OCI-LY1 (cell line): ENCODE measurements at regions not wholly inside any gene's neighbourhood (a gene's known extent, or its start where the extent isn't known, plus 50 kb on each side); places are given as distances from the start of the nearest gene placed in this dataset.
"Not testable (repeated sequence)": the region's sequence is repeated elsewhere in the genome, so short reads cannot be mapped to it uniquely, and the experiment has no call there.

Experiments
- H2AFZ ChIP-seq: fragments of 200-600 bp; sonication (generic), shearing (Covaris generic); 2 replicates; pipeline ENCODE4 v1.6.0; 2014; ENCODE audit warnings: antibody characterized with exemption, mild to moderate bottlenecking, low read length
- H3F3A ChIP-seq: fragments of 200-600 bp; sonication (generic), shearing (Covaris generic); 2 replicates; pipeline ENCODE4 v1.6.0; 2014; ENCODE audit warnings: mild to moderate bottlenecking, antibody characterized with exemption, low read length, moderate library complexity; ENCODE audit not compliant: insufficient read depth
- H3K27ac ChIP-seq: fragments of 200-600 bp; sonication (generic); 2 replicates; pipeline ENCODE4 v1.5.1; 2014; ENCODE audit warnings: low read length, mixed run types, mild to moderate bottlenecking, low read depth; ENCODE audit not compliant: poor library complexity, severe bottlenecking
- H3K27me3 ChIP-seq: fragments of 200-600 bp; sonication (generic); 2 replicates; pipeline ENCODE4 v1.6.0; 2014; ENCODE audit warnings: antibody characterized with exemption, mild to moderate bottlenecking, low read length, moderate library complexity; ENCODE audit not compliant: insufficient read depth
- H3K36me3 ChIP-seq: fragments of 200-600 bp; sonication (generic); 2 replicates; pipeline ENCODE4 v1.6.1; 2014; ENCODE audit warnings: mild to moderate bottlenecking, antibody characterized with exemption, low read length, moderate library complexity, mixed read lengths; ENCODE audit not compliant: insufficient read depth
- H3K4me1 ChIP-seq: fragments of 200-600 bp; sonication (generic); 2 replicates; pipeline ENCODE4 v1.5.1; 2014; ENCODE audit warnings: mild to moderate bottlenecking, low read length, moderate library complexity; ENCODE audit not compliant: insufficient read depth, severe bottlenecking
- H3K4me2 ChIP-seq: fragments of 200-600 bp; sonication (generic), shearing (Covaris generic); 2 replicates; pipeline ENCODE4 v1.6.1; 2014; ENCODE audit warnings: low read length
- H3K4me3 ChIP-seq: fragments of 200-600 bp; sonication (generic); 2 replicates; pipeline ENCODE4 v1.5.1; 2014; ENCODE audit warnings: low read length, low read depth, mild to moderate bottlenecking, mixed read lengths; ENCODE audit not compliant: poor library complexity, severe bottlenecking
- H3K79me2 ChIP-seq: fragments of 200-600 bp; shearing (Covaris generic); 2 replicates; pipeline ENCODE4 v1.6.1; 2016; ENCODE audit warnings: mixed run types, low read length, mixed read lengths; ENCODE audit not compliant: insufficient read depth
- H3K9ac ChIP-seq: fragments of 200-600 bp; sonication (generic), shearing (Covaris generic); 2 replicates; pipeline ENCODE4 v1.6.1; 2014; ENCODE audit warnings: mild to moderate bottlenecking, low read length, mixed read lengths
- H3K9me2 ChIP-seq: fragments of 200-600 bp; sonication (generic), shearing (Covaris generic); 2 replicates; pipeline ENCODE4 v1.6.1; 2014; ENCODE audit warnings: low read depth, mild to moderate bottlenecking, low read length, mixed read lengths
- H3K9me3 ChIP-seq: fragments of 200-600 bp; shearing (Covaris generic); 2 replicates; pipeline ENCODE4 v1.6.1; 2014; ENCODE audit warnings: low read length, mixed read lengths
- H4K20me1 ChIP-seq: fragments of 200-600 bp; sonication (generic), shearing (Covaris generic); 2 replicates; pipeline ENCODE4 v1.6.0; 2016; ENCODE audit warnings: mild to moderate bottlenecking, low read length; ENCODE audit not compliant: insufficient read depth
- CTCF ChIP-seq: fragments of 200-600 bp; sonication (generic), shearing (Covaris generic); IDR thresholded peaks from 2 replicates; pipeline ENCODE4 v1.5.1; 2017; ENCODE audit warnings: mild to moderate bottlenecking, antibody characterized with exemption, low read length, moderate library complexity, mixed read lengths
- EZH2 ChIP-seq: fragments of 200-600 bp; sonication (generic), shearing (Covaris generic); IDR thresholded peaks from 2 replicates; pipeline ENCODE4 v1.8.0; 2017; ENCODE audit warnings: borderline replicate concordance, mixed run types, mild to moderate bottlenecking, antibody characterized with exemption, low read length, moderate library complexity, mixed read lengths

- not testable (repeated sequence) for H2AFZ ChIP-seq, H4K20me1 ChIP-seq, H3K27me3 ChIP-seq, H3K9me2 ChIP-seq, H3K36me3 ChIP-seq, H3F3A ChIP-seq, H3K79me2 ChIP-seq, H3K9me3 ChIP-seq
- Histone ChIP-seq H3K9ac (peak overlapping the region; percentile 81), H3K4me2 (peak overlapping the region; percentile 71), H3K4me1 (peaks cover 45% of the 10 kb centered on the region), H3K27ac (peak overlapping the region; percentile 100), H3K4me3 (peak overlapping the region; percentile 64)
Observed at GRCh38 chr6:27830600-27831433, 81.4 kb downstream of the OR2B2 start.

GRCh38 chr6:27830212-27830599 is 82.0 kb downstream of the OR2B2 start:
- Histone ChIP-seq H3K9me3 (no peaks in the 10 kb centered on the region), H3K4me2 (peak overlapping the region; percentile 71), H3K4me1 (peaks cover 43% of the 10 kb centered on the region), H3K27ac (peak overlapping the region; percentile 100), H4K20me1 (no peaks in the 10 kb centered on the region), H3K36me3 (peaks cover 8% of the 10 kb centered on the region), H2AFZ (no peak overlapping the region), H3K9ac (peak overlapping the region; percentile 81), H3F3A (peaks cover 7% of the 10 kb centered on the region; the same call in 1 of the 2 replicates), H3K79me2 (no peaks in the 10 kb centered on the region), H3K4me3 (peak overlapping the region; percentile 64), H3K9me2 (no peaks in the 10 kb centered on the region), H3K27me3 (no peaks in the 10 kb centered on the region)
- TF ChIP-seq CTCF (no peak), EZH2 (no peak)

GRCh38 chr6:27829453-27830211 is 82.6 kb downstream of the OR2B2 start:
- H3K4me3 ChIP-seq = peak overlapping the region; percentile 64
- H3K27ac ChIP-seq = peak overlapping the region; percentile 100
- H3K9me2 ChIP-seq = no peaks in the 10 kb centered on the region
- TF ChIP-seq CTCF = no peak
- no peak for TF ChIP-seq EZH2
- H3K9ac ChIP-seq = peak overlapping the region; percentile 81
- no peaks in the 10 kb centered on the region for H3K79me2 ChIP-seq
- no peaks in the 10 kb centered on the region for H4K20me1 ChIP-seq
- peaks cover 8% of the 10 kb centered on the region for H3K36me3 ChIP-seq
- peaks cover 41% of the 10 kb centered on the region for H3K4me1 ChIP-seq
- no peak overlapping the region for H2AFZ ChIP-seq
- H3K4me2 ChIP-seq = peak overlapping the region; percentile 71
- H3K9me3 ChIP-seq = no peaks in the 10 kb centered on the region
- H3K27me3 ChIP-seq = no peaks in the 10 kb centered on the region
- H3F3A ChIP-seq = peaks cover 8% of the 10 kb centered on the region; the same call in 1 of the 2 replicates

- H3K4me2 ChIP-seq, H3K9ac ChIP-seq, H3F3A ChIP-seq, H4K20me1 ChIP-seq, H2AFZ ChIP-seq, H3K9me3 ChIP-seq, H3K27ac ChIP-seq, H3K79me2 ChIP-seq, H3K36me3 ChIP-seq, H3K4me3 ChIP-seq, H3K9me2 ChIP-seq, H3K27me3 ChIP-seq: not testable (repeated sequence)
- H3K4me1 ChIP-seq = peaks cover 47% of the 10 kb centered on the region
Observed at GRCh38 chr6:27827477-27827876, 84.7 kb downstream of the OR2B2 start.

GRCh38 chr6:27826612-27826985 is 85.6 kb downstream of the OR2B2 start:
- not testable (repeated sequence) for H3K4me2 ChIP-seq, H3K9ac ChIP-seq, H3K27me3 ChIP-seq, H3K9me2 ChIP-seq, H2AFZ ChIP-seq, H3K36me3 ChIP-seq, H3F3A ChIP-seq, H3K9me3 ChIP-seq, H4K20me1 ChIP-seq, H3K79me2 ChIP-seq, H3K4me3 ChIP-seq
- Histone ChIP-seq H3K27ac (peak overlapping the region; percentile 98), H3K4me1 (peaks cover 42% of the 10 kb centered on the region)
